Fibroblast of skin of right quadriceps (primary cell): ENCODE measurements at regions not wholly inside any gene's neighbourhood (a gene's known extent, or its start where the extent isn't known, plus 50 kb on each side); places are given as distances from the start of the nearest gene placed in this dataset.
"Not testable (repeated sequence)": the region's sequence is repeated elsewhere in the genome, so short reads cannot be mapped to it uniquely, and the experiment has no call there.

Experiments
- DNase-seq: peaks from one replicate; pipeline ENCODE4 v3.0.0-alpha.2; 2013

- DNase-seq = not testable (repeated sequence)
Observed at GRCh38 chr3:177339220-177339703, 142.0 kb upstream of the TBL1XR1 start.

GRCh38 chr3:177340243-177340830 is 143.1 kb upstream of the TBL1XR1 start:
- no peak for DNase-seq

- DNase-seq = no peak
Observed at GRCh38 chr3:177341736-177342419, 144.6 kb upstream of the TBL1XR1 start.

- no peak for DNase-seq
Observed at GRCh38 chr3:177343122-177343625, 145.9 kb upstream of the TBL1XR1 start.

GRCh38 chr3:177345049-177345972 is 148.0 kb upstream of the TBL1XR1 start:
- peak; percentile 96 for DNase-seq

- peak; percentile 7 for DNase-seq
Observed at GRCh38 chr3:177345973-177346503, 148.8 kb upstream of the TBL1XR1 start.

- no peak for DNase-seq
Observed at GRCh38 chr3:177346878-177347277, 149.6 kb upstream of the TBL1XR1 start.

GRCh38 chr3:177347611-177348010 is 150.3 kb upstream of the TBL1XR1 start:
- no peak for DNase-seq

GRCh38 chr3:177348974-177349373 is 151.7 kb upstream of the TBL1XR1 start:
- DNase-seq = no peak

GRCh38 chr3:177349384-177349783 is 152.1 kb upstream of the TBL1XR1 start:
- no peak for DNase-seq

- no peak for DNase-seq
Observed at GRCh38 chr3:177350121-177350520, 152.8 kb upstream of the TBL1XR1 start.

- DNase-seq = no peak
Observed at GRCh38 chr3:177351206-177351605, 153.9 kb upstream of the TBL1XR1 start.

- no peak for DNase-seq
Observed at GRCh38 chr3:177351757-177352158, 154.5 kb upstream of the TBL1XR1 start.

GRCh38 chr3:177352424-177352823 is 155.1 kb upstream of the TBL1XR1 start:
- DNase-seq = no peak

GRCh38 chr3:177353140-177353539 is 155.9 kb upstream of the TBL1XR1 start:
- DNase-seq = no peak

- not testable (repeated sequence) for DNase-seq
Observed at GRCh38 chr3:177353879-177354278, 156.6 kb upstream of the TBL1XR1 start.

GRCh38 chr3:177354466-177354865 is 157.2 kb upstream of the TBL1XR1 start:
- DNase-seq = no peak

- DNase-seq = no peak
Observed at GRCh38 chr3:177356113-177356512, 158.8 kb upstream of the TBL1XR1 start.

GRCh38 chr3:177356952-177357351 is 159.7 kb upstream of the TBL1XR1 start:
- no peak for DNase-seq

- DNase-seq = peak; percentile 87
Observed at GRCh38 chr3:177357352-177358090, 160.2 kb upstream of the TBL1XR1 start.

GRCh38 chr3:177358091-177358976 is 161.1 kb upstream of the TBL1XR1 start:
- DNase-seq = peak; percentile 51
